ENCODE measurements at regions not wholly inside any gene's neighbourhood (a gene's known extent, or its start where the extent isn't known, plus 50 kb on each side); places are given as distances from the start of the nearest gene placed in this dataset.
"Not testable (repeated sequence)": the region's sequence is repeated elsewhere in the genome, so short reads cannot be mapped to it uniquely, and the experiment has no call there.

DNA sequence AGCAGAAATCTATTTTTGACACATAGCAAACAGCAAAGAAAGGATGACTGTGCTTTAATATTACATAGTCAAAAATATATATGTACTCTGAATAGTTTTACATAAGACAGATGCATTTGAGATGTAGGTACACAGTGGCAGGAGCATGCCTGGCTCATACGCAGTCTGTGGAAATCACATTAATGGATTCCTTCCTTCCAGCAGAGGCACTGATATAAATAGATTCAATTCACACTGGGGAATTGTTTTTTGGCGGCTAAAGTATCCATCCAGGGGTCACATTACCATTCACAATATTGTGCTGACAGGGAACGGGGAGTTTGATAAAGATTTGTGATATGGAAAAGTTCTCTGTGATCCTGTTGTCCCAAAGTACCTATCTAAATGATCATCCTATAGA lies 72.5 kb upstream of the AGR3 start:
- H3K36me3 Mint-ChIP-seq (ENCODE audit: low read depth): peaks cover 12% of the 10 kb centered on the region
- TF ChIP-seq, protein P1, sequence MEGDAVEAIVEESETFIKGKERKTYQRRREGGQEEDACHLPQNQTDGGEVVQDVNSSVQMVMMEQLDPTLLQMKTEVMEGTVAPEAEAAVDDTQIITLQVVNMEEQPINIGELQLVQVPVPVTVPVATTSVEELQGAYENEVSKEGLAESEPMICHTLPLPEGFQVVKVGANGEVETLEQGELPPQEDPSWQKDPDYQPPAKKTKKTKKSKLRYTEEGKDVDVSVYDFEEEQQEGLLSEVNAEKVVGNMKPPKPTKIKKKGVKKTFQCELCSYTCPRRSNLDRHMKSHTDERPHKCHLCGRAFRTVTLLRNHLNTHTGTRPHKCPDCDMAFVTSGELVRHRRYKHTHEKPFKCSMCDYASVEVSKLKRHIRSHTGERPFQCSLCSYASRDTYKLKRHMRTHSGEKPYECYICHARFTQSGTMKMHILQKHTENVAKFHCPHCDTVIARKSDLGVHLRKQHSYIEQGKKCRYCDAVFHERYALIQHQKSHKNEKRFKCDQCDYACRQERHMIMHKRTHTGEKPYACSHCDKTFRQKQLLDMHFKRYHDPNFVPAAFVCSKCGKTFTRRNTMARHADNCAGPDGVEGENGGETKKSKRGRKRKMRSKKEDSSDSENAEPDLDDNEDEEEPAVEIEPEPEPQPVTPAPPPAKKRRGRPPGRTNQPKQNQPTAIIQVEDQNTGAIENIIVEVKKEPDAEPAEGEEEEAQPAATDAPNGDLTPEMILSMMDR (IDR thresholded peaks at IDR 0.05): no peak

DNA sequence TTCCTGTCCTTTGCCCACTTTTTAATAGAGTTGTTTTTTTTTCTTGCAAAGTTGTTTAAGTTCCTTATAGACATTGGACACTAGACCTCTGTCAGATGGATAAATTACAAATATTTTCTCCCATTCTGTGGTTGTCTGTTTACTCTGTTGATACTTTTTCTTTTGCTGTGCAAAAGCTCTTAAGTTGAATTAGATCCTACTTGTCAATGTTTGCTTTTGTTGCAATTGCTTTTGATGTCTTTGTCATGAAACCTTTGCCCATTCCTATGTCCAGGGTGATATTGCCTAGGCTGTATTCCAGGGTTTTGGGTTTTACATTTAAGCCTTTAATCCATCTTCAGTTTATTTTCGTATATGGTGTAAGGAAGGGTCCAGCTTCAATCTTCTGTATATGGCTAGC lies 76.9 kb upstream of the AGR3 start:
- DNase-seq: no peak
- Mint-ChIP-seq H3K9me3 (no peaks in the 10 kb centered on the region), H3K36me3 (ENCODE audit: low read depth) (peaks cover 9% of the 10 kb centered on the region), H3K27me3 (ENCODE audit: insufficient read depth) (no peaks in the 10 kb centered on the region; the same call in 1 of the 2 replicates), H3K4me3 (no peak overlapping the region), H3K27ac (no peak overlapping the region), H3K4me1 (ENCODE audit: low read depth) (peaks cover 32% of the 10 kb centered on the region)
- TF ChIP-seq, protein P1 (IDR thresholded peaks at IDR 0.05): no peak

More for the DNA sequence above, 72.5 kb upstream of the AGR3 start:
- no peak for DNase-seq
- H3K4me1 Mint-ChIP-seq (ENCODE audit: low read depth): peaks cover 11% of the 10 kb centered on the region
- H3K27me3 Mint-ChIP-seq (ENCODE audit: insufficient read depth): no peaks in the 10 kb centered on the region; the same call in 1 of the 2 replicates
- H3K4me3 Mint-ChIP-seq: no peak overlapping the region
- H3K27ac Mint-ChIP-seq: no peak overlapping the region
- H3K9me3 Mint-ChIP-seq: peaks cover 2% of the 10 kb centered on the region

GRCh38 chr7:16960337-16960965 lies 78.7 kb upstream of the AGR3 start:
- peak; percentile 13 for DNase-seq
- Mint-ChIP-seq H3K27ac (peak overlapping the region; percentile 1; the same call in 1 of the 2 replicates), H3K36me3 (ENCODE audit: low read depth) (peaks cover 11% of the 10 kb centered on the region), H3K9me3 (peaks cover 2% of the 10 kb centered on the region), H3K4me3 (no peak overlapping the region), H3K27me3 (ENCODE audit: insufficient read depth) (no peaks in the 10 kb centered on the region; the same call in 1 of the 2 replicates), H3K4me1 (ENCODE audit: low read depth) (peaks cover 32% of the 10 kb centered on the region)
- TF ChIP-seq, protein P1 (IDR thresholded peaks at IDR 0.05): no peak

DNA sequence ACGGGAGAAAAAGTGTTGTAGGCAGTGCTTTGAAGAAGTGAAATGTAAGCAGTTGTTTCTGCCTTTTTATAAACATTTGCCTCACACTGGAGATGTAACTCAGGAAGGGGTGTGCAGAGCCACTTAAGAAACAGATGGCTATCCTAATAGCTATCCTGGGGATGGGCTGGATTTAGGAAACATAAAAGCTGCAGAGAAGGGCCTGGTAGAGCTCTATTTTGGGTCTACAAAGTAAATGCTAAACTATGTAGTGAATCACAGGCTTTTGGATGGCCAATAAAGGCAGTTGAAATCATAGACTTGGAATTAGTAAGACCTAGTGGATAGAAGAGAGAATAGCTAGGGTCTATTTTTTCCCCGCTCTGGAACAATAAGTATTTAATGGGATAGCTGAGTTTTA lies 79.9 kb upstream of the AGR3 start:
- Mint-ChIP-seq H3K9me3 (peaks cover 4% of the 10 kb centered on the region), H3K4me1 (ENCODE audit: low read depth) (peaks cover 39% of the 10 kb centered on the region), H3K27me3 (ENCODE audit: insufficient read depth) (no peaks in the 10 kb centered on the region; the same call in 1 of the 2 replicates), H3K27ac (peak overlapping the region; percentile 10; the same call in 1 of the 2 replicates), H3K4me3 (no peak overlapping the region), H3K36me3 (ENCODE audit: low read depth) (peaks cover 17% of the 10 kb centered on the region)
- peak; percentile 63 for DNase-seq
- TF ChIP-seq, protein P1 (IDR thresholded peaks at IDR 0.05): peak; percentile 29

DNA sequence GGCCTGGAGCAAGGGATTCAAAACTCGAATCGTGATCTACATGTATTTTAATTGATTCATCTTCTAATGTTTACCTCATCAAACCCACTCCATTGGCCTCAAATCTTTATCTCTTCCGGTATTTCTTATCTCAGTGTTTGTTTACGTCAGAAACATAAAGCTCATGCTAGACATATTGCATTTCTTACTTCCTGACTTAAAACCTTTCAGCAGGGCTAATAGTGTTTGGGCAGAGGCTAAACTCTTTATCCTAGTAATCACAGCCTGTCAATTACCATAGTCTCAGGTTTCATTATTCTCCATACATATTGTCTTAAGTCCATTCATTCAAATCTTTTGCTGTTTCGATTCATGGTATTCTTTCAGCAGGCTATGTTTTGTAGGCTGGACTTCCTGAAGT lies 81.3 kb upstream of the AGR3 start:
- peaks cover 16% of the 10 kb centered on the region for H3K36me3 Mint-ChIP-seq (ENCODE audit: low read depth)
- H3K4me1 Mint-ChIP-seq (ENCODE audit: low read depth): peaks cover 50% of the 10 kb centered on the region
- H3K27me3 Mint-ChIP-seq (ENCODE audit: insufficient read depth): no peaks in the 10 kb centered on the region
- H3K4me3 Mint-ChIP-seq: no peak overlapping the region
- no peak overlapping the region for H3K27ac Mint-ChIP-seq
- peaks cover 4% of the 10 kb centered on the region for H3K9me3 Mint-ChIP-seq
- TF ChIP-seq, protein P1 (IDR thresholded peaks at IDR 0.05): no peak
- DNase-seq: no peak

GRCh38 chr7:16965697-16966096 lies 83.9 kb upstream of the AGR3 start:
- H3K36me3 Mint-ChIP-seq (ENCODE audit: low read depth); H3K27me3 Mint-ChIP-seq (ENCODE audit: insufficient read depth); H3K9me3 Mint-ChIP-seq; H3K4me3 Mint-ChIP-seq; H3K27ac Mint-ChIP-seq; DNase-seq: not testable (repeated sequence)
- peaks cover 44% of the 10 kb centered on the region for H3K4me1 Mint-ChIP-seq (ENCODE audit: low read depth)
